ENCODE measurements at regions not wholly inside any gene's neighbourhood (a gene's known extent, or its start where the extent isn't known, plus 50 kb on each side); places are given as distances from the start of the nearest gene placed in this dataset.
"Not testable (repeated sequence)": the region's sequence is repeated elsewhere in the genome, so short reads cannot be mapped to it uniquely, and the experiment has no call there.

DNA sequence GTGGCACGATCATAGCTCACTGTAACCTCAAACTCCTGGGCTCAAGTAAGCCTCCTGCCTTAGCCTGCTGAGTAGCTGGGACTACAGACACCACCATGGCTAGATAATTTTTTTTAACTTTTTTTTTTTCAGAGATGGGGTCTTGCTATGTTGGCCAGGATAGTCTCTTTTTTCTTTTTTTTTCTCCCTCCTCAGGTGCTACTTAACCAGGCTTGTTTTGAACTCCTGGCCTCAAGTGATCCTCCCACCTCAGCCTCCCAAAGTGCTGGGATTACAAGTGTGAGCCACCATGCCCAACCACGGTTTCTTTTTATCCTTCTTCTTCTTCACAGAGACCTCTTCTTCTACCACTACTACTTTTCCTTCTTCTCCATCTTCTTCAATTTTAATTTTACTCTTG, 53.8 kb upstream of the MAP4 start:
- Histone ChIP-seq H3K4me3 (ENCODE audit: low read depth, low read length) (no peak overlapping the region), H3K4me1 (ENCODE audit: control insufficient read depth, insufficient read depth, low read length) (no peaks in the 10 kb centered on the region), H3K27me3 (ENCODE audit: control insufficient read depth, insufficient read depth, low read length) (no peaks in the 10 kb centered on the region), H3K9ac (ENCODE audit: low read length) (no peak overlapping the region), H3K9me3 (ENCODE audit: control insufficient read depth, insufficient read depth, low read depth, low read length) (no peaks in the 10 kb centered on the region), H3K36me3 (ENCODE audit: control insufficient read depth, insufficient read depth, low read length) (peaks cover 11% of the 10 kb centered on the region; the same call in 1 of the 2 replicates), H3K27ac (ENCODE audit: low read depth, low read length) (no peak overlapping the region)

DNA sequence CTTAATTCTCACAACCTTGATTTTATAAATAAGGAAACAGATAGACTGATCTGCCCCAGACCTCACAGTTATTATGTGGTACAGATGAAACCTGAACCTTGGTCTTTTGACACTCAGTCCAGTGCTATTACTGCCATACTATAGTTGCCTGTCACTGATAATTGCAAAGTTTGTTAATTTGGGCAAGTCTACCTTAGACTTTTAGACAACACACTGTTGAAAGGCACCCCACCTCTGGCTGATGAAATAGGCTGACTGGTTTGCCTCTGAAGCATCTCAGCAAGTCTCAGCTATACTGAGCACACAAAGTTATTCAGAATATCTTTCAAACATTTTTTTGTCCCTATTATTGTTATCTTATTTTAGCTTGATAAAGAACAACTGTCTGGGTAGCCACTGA, 53.1 kb upstream of the MAP4 start:
- peaks cover 13% of the 10 kb centered on the region; the same call in 1 of the 2 replicates for H3K36me3 ChIP-seq (ENCODE audit: control insufficient read depth, insufficient read depth, low read length)
- no peaks in the 10 kb centered on the region for H3K27me3 ChIP-seq (ENCODE audit: control insufficient read depth, insufficient read depth, low read length)
- no peaks in the 10 kb centered on the region for H3K4me1 ChIP-seq (ENCODE audit: control insufficient read depth, insufficient read depth, low read length)
- H3K9me3 ChIP-seq (ENCODE audit: control insufficient read depth, insufficient read depth, low read depth, low read length) = peaks cover 6% of the 10 kb centered on the region; the same call in 1 of the 2 replicates
- H3K27ac ChIP-seq (ENCODE audit: low read depth, low read length) = no peak overlapping the region
- no peak overlapping the region for H3K9ac ChIP-seq (ENCODE audit: low read length)
- H3K4me3 ChIP-seq (ENCODE audit: low read depth, low read length) = no peak overlapping the region

DNA sequence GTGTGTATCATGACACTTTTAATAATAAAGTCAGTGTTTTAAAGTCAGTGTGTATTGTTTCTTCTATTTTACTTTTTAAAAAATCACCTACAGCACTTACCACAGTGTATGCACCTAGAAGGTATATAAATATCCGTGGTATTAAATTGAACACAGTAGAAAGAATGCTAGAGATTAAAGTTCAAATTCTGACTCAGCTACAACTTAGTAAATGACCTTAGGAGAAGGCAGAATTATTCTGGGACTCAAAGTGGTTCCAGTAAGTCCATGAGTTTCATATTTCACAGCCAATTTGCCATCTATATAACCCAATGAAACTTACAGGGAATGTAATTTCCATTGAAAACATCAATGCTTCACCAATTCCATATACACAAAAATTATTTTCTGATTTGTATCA, 52.7 kb upstream of the MAP4 start:
- H3K4me3 ChIP-seq (ENCODE audit: low read depth, low read length) = no peak overlapping the region
- no peak overlapping the region for H3K27ac ChIP-seq (ENCODE audit: low read depth, low read length)
- peaks cover 13% of the 10 kb centered on the region; the same call in 1 of the 2 replicates for H3K36me3 ChIP-seq (ENCODE audit: control insufficient read depth, insufficient read depth, low read length)
- H3K4me1 ChIP-seq (ENCODE audit: control insufficient read depth, insufficient read depth, low read length) = no peaks in the 10 kb centered on the region
- H3K9me3 ChIP-seq (ENCODE audit: control insufficient read depth, insufficient read depth, low read depth, low read length) = peaks cover 8% of the 10 kb centered on the region; the same call in 1 of the 2 replicates
- no peak overlapping the region for H3K9ac ChIP-seq (ENCODE audit: low read length)
- H3K27me3 ChIP-seq (ENCODE audit: control insufficient read depth, insufficient read depth, low read length) = no peaks in the 10 kb centered on the region

DNA sequence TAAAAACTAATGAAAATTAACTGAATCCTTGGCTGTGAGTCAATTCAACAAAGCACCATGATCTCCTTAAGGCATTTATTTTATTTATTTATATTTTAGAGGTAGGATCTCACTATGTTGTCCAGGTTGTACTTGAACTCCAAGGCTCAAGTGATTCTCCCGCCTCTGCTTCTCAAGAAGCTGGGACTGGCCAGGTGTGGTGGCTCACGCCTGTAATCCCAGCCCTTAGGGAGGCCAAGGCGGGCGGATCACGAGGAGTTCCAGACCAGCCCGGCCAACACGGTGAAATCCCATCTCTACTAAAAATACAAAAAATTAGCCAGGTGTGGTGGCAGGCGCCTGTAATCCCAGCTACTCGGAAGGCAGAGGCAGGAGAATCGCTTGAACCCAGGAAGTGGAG, 52.1 kb upstream of the MAP4 start:
- not testable (repeated sequence) for H3K4me3 ChIP-seq (ENCODE audit: low read depth, low read length); H3K9ac ChIP-seq (ENCODE audit: low read length); H3K27me3 ChIP-seq (ENCODE audit: control insufficient read depth, insufficient read depth, low read length); H3K4me1 ChIP-seq (ENCODE audit: control insufficient read depth, insufficient read depth, low read length); H3K27ac ChIP-seq (ENCODE audit: low read depth, low read length)
- Histone ChIP-seq H3K9me3 (ENCODE audit: control insufficient read depth, insufficient read depth, low read depth, low read length) (peaks cover 14% of the 10 kb centered on the region; the same call in 1 of the 2 replicates), H3K36me3 (ENCODE audit: control insufficient read depth, insufficient read depth, low read length) (peaks cover 18% of the 10 kb centered on the region; the same call in 1 of the 2 replicates)

DNA sequence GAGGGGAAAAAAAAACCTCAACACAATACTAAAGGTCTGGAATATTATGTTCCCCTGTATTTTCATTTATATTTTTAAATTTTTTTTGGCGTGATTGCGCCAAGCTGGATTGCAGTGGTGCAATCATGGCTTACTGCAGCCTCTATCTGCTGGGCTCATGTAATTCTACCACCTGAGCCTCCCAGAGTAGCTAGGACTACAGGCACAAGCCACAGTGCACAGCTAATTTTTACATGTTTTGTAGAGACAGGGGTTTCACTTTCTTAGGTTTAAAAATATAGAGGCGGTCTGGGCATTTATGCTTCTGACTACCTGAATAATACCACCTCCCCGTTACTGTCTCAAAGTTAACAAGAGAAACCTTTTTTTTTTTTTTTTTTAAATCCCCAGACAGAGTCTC, 51.1 kb upstream of the MAP4 start:
- Histone ChIP-seq H3K4me1 (ENCODE audit: control insufficient read depth, insufficient read depth, low read length) (no peaks in the 10 kb centered on the region), H3K36me3 (ENCODE audit: control insufficient read depth, insufficient read depth, low read length) (peaks cover 24% of the 10 kb centered on the region), H3K4me3 (ENCODE audit: low read depth, low read length) (no peak overlapping the region), H3K27ac (ENCODE audit: low read depth, low read length) (no peak overlapping the region), H3K9me3 (ENCODE audit: control insufficient read depth, insufficient read depth, low read depth, low read length) (peaks cover 17% of the 10 kb centered on the region), H3K9ac (ENCODE audit: low read length) (no peak overlapping the region), H3K27me3 (ENCODE audit: control insufficient read depth, insufficient read depth, low read length) (no peaks in the 10 kb centered on the region)

Data from HUES6 (cell line).